GM12878 (cell line): ENCODE measurements at regions not wholly inside any gene's neighbourhood (a gene's known extent, or its start where the extent isn't known, plus 50 kb on each side); places are given as distances from the start of the nearest gene placed in this dataset.

Source experiments
- ATAC-seq: fragments of 200-7000 bp; cut with Tn5 transposase; 3 replicates; pipeline ENCODE4 v1.9.1; 2020; ENCODE audit warnings: mild to moderate bottlenecking, moderate library complexity
- BruUV-seq: library from RNA; stranded (reverse); fragments of 400-500 nt; replicated peaks from 2 replicates; lab custom pipeline; 2021; lab: Mats Ljungman, UMichigan
- CTCF ChIA-PET: fragments of 300-600 bp; sonication (Branson Sonifier 250); formaldehyde crosslinking; extraction: SDS; loops from one replicate; lab custom pipeline; 2021; ENCODE audit warnings: inconsistent platforms; lab: Yijun Ruan, JAX
- POLR2A ChIA-PET: fragments of 350-600 bp; formaldehyde crosslinking; extraction: SDS; loops from one replicate; lab custom pipeline; 2021; ENCODE audit warnings: inconsistent platforms; lab: Charles Lee
- RAD21 ChIA-PET: fragments of 300-600 bp; sonication (Branson Sonifier 250); formaldehyde crosslinking; loops from one replicate; lab custom pipeline; 2023; ENCODE audit warnings: antibody characterized with exemption; ENCODE audit not compliant: unreplicated experiment; lab: Charles Lee
- SMC1A ChIA-PET: fragments of 300-600 bp; sonication (Branson Sonifier 250); formaldehyde crosslinking; loops from one replicate; lab custom pipeline; 2023; ENCODE audit not compliant: unreplicated experiment, uncharacterized antibody; lab: Charles Lee
- DNase-seq: peaks from one replicate; pipeline ENCODE4 v3.0.0-alpha.2; 2011; ENCODE audit warnings: low read depth, low spot score
- FAIRE-seq: peaks from 3 replicates; lab custom pipeline; 2011; peaks lifted over from hg19 to GRCh38; lab: Jason Lieb, UNC
- H2AFZ ChIP-seq: 2 replicates; pipeline ENCODE4 v1.6.0; 2011; ENCODE audit warnings: low read depth, low read length, control low read depth; ENCODE audit not compliant: control insufficient read depth
- H3K27ac ChIP-seq: 2 replicates; pipeline ENCODE4 v1.5.1; 2011; ENCODE audit warnings: control low read depth; ENCODE audit not compliant: control insufficient read depth, insufficient read depth
- H3K27me3 ChIP-seq, 2 experiments: replicated peaks in 1 of 2; 2 replicates each; pipeline versions ENCODE4 v1.6.0 to v1.6.1; 2011; ENCODE audit warnings: low read length in 1 of 2; ENCODE audit not compliant: control insufficient read depth in 2 of 2, insufficient read depth in 2 of 2
- H3K36me3 ChIP-seq, 2 experiments: 2 replicates each; pipeline ENCODE4 v1.5.1; 2011; ENCODE audit warnings: low read length in 1 of 2; ENCODE audit not compliant: control insufficient read depth in 2 of 2, insufficient read depth in 2 of 2
- H3K4me1 ChIP-seq: 2 replicates; pipeline ENCODE4 v1.6.1; 2011; ENCODE audit warnings: mild to moderate bottlenecking, low read length, moderate library complexity, mixed read lengths; ENCODE audit not compliant: control insufficient read depth, insufficient read depth
- H3K4me2 ChIP-seq: 2 replicates; pipeline ENCODE4 v1.6.0; 2011; ENCODE audit warnings: control low read depth; ENCODE audit not compliant: control insufficient read depth, insufficient read depth
- H3K4me3 ChIP-seq: fragments of 200-600 bp; sonication (generic); 2 replicates; pipeline ENCODE4 v1.5.1; 2016
- H3K79me2 ChIP-seq: 2 replicates; pipeline ENCODE4 v1.6.0; 2011; ENCODE audit warnings: low read length; ENCODE audit not compliant: control insufficient read depth, insufficient read depth
- H3K9ac ChIP-seq: 2 replicates; pipeline ENCODE4 v1.8.0; 2011; ENCODE audit warnings: low read length, control low read depth, mixed read lengths; ENCODE audit not compliant: control insufficient read depth, insufficient read depth
- H3K9me3 ChIP-seq: replicated peaks from 3 replicates; pipeline ENCODE4 v1.5.1; 2011; ENCODE audit warnings: mild to moderate bottlenecking, low read length; ENCODE audit not compliant: control insufficient read depth, insufficient read depth
- H4K20me1 ChIP-seq: 2 replicates; pipeline ENCODE4 v1.6.0; 2011; ENCODE audit not compliant: control insufficient read depth, insufficient read depth
- CHD2 ChIP-seq: IDR thresholded peaks from 2 replicates; pipeline ENCODE4 v1.6.1; 2011; ENCODE audit warnings: low read depth, low read length, improper control_type of control experiment, borderline replicate concordance
- DPF2 ChIP-seq: fragments of 450-650 bp; IDR thresholded peaks from 2 replicates; pipeline ENCODE4 v1.6.1; 2017; ENCODE audit warnings: mild to moderate bottlenecking
- EED ChIP-seq: sonication (generic); IDR thresholded peaks from 2 replicates; pipeline ENCODE4 v1.6.1; 2016; ENCODE audit warnings: antibody characterized with exemption, low read depth
- ETV6 ChIP-seq, 2 experiments: fragments of 450-650 bp in 1 of 2; IDR thresholded peaks in 1 of 2; conservative IDR thresholded peaks in 1 of 2; 2 replicates each; pipeline ENCODE4 v1.6.1; 2014; ENCODE audit warnings: antibody characterized with exemption in 1 of 2, borderline replicate concordance in 1 of 2, low read depth in 1 of 2, mild to moderate bottlenecking in 1 of 2, moderate library complexity in 1 of 2
- GATAD2B ChIP-seq: fragments of 450-650 bp; conservative IDR thresholded peaks from 2 replicates; pipeline ENCODE4 v1.6.1; 2017; ENCODE audit warnings: low read depth, mild to moderate bottlenecking, moderate library complexity
- MLLT1 ChIP-seq: fragments of 450-650 bp; IDR thresholded peaks from 2 replicates; pipeline ENCODE4 v1.6.1; 2016; ENCODE audit warnings: mild to moderate bottlenecking
- MTA2 ChIP-seq: fragments of 450-650 bp; IDR thresholded peaks from 2 replicates; pipeline ENCODE4 v1.6.1; 2016; ENCODE audit warnings: low read depth, mild to moderate bottlenecking, moderate library complexity
- NFIC ChIP-seq: IDR thresholded peaks from 2 replicates; pipeline ENCODE4 v1.6.1; 2012; ENCODE audit warnings: low read depth, mild to moderate bottlenecking, inconsistent platforms, low read length, moderate library complexity
- POLR2AphosphoS5 ChIP-seq: IDR thresholded peaks from 2 replicates; pipeline ENCODE4 v1.6.1; 2011; ENCODE audit warnings: mild to moderate bottlenecking, low read length, inconsistent platforms
- SIX5 ChIP-seq: IDR thresholded peaks from 2 replicates; pipeline ENCODE4 v1.6.1; 2011; ENCODE audit warnings: mild to moderate bottlenecking, low read depth, low read length, moderate library complexity; ENCODE audit not compliant: severe bottlenecking
- SPI1 ChIP-seq: IDR thresholded peaks from 2 replicates; pipeline ENCODE4 v1.6.1; 2011; ENCODE audit warnings: low read depth, mild to moderate bottlenecking, low read length, moderate library complexity, borderline replicate concordance; ENCODE audit not compliant: insufficient read depth
- SREBF1 ChIP-seq: IDR thresholded peaks from 2 replicates; pipeline ENCODE4 v1.6.1; 2012; ENCODE audit warnings: mild to moderate bottlenecking, low read length
- TCF3 ChIP-seq: IDR thresholded peaks from 2 replicates; pipeline ENCODE4 v1.6.1; 2012; ENCODE audit warnings: low read depth, mild to moderate bottlenecking, low read length, borderline replicate concordance; ENCODE audit not compliant: insufficient read depth
- ZBTB11 ChIP-seq: fragments of 450-650 bp; formaldehyde crosslinking; IDR thresholded peaks from 2 replicates; pipeline ENCODE4 v1.5.0; 2022; ENCODE audit warnings: mild to moderate bottlenecking, missing genetic modification characterization
- ZNF24 ChIP-seq: fragments of 450-650 bp; IDR thresholded peaks from 2 replicates; pipeline ENCODE4 v1.6.1; 2017; ENCODE audit warnings: antibody characterized with exemption, mild to moderate bottlenecking
- WGBS: methylation state at CpG from one replicate; pipeline ENCODE4 v1.1.6; 2016; ENCODE audit warnings: low lambda C conversion rate; ENCODE audit not compliant: insufficient replicate concordance, insufficient coverage; ENCODE audit errors: missing lambda C conversion rate; 5-methylcytosine and 5-hydroxymethylcytosine counted together
- in situ Hi-C: fragments of 300-500 bp; cut with MboI; formaldehyde crosslinking; loops from 9 replicates; pipeline ENCODE4 v1.14.3; 2018; ENCODE audit warnings: mixed read lengths
- intact Hi-C: fragments of 100-400 bp; cut with micrococcal nuclease; formaldehyde crosslinking; loops from one replicate; pipeline ENCODE4 v1.14.2; 2022; ENCODE audit not compliant: unreplicated experiment
- TF ChIP-seq, protein P1 (sequence below): fragments of 450-650 bp; IDR thresholded peaks from 2 replicates; pipeline ENCODE4 v1.6.1; 2017; ENCODE audit warnings: borderline replicate concordance
- TF ChIP-seq, protein P2 (sequence below): IDR thresholded peaks from 2 replicates; pipeline ENCODE4 v1.6.1; 2012; ENCODE audit warnings: low read depth, low read length, improper control_type of control experiment

DNA sequence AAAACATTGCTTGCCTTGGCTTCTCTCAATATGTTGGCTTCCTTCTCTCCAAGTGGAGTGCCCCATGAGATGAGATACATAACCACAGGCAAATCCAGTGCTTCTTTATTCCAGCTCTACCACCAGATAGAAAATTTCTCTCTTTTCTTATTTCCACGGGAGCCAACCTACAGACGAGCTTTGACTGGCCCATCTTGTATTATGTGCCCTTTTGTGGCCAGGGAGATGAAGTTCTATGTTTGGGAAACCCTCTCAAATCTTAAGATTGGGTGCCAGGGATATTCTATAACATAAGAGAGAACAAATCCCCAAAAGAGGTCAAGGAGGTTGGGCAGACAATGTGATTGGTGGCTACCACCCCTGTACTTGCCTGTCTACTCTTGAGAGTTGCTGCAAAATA lies 351.8 kb downstream of the ZNF326 start (continued):
- TF ChIP-seq ETV6 (conservative IDR thresholded peaks at IDR 0.05 in 1 of 2, IDR thresholded peaks at IDR 0.05 in 1 of 2; ENCODE audit: borderline replicate concordance in 1 of 2, low read depth in 1 of 2), result no peak
- TF ChIP-seq TCF3, result no peak
- no peak for TF ChIP-seq EED
- TF ChIP-seq, protein P1, sequence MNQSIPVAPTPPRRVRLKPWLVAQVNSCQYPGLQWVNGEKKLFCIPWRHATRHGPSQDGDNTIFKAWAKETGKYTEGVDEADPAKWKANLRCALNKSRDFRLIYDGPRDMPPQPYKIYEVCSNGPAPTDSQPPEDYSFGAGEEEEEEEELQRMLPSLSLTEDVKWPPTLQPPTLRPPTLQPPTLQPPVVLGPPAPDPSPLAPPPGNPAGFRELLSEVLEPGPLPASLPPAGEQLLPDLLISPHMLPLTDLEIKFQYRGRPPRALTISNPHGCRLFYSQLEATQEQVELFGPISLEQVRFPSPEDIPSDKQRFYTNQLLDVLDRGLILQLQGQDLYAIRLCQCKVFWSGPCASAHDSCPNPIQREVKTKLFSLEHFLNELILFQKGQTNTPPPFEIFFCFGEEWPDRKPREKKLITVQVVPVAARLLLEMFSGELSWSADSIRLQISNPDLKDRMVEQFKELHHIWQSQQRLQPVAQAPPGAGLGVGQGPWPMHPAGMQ, result no peak
- TF ChIP-seq ZNF24, result no peak
- no peak for TF ChIP-seq NFIC
- TF ChIP-seq GATAD2B, result no peak

- CTCF ChIA-PET, result interaction anchor here (0.8 to 1.5 kb wide), 2 partner anchors 10 to 13 kb away, joined by 4 to 5 read pairs; no protein-coding TSS in a partner anchor
- no TSS peak for BruUV-seq
- Histone ChIP-seq H3K79me2 (no peaks in the 10 kb centered on the region), H2AFZ (no peak overlapping the region), H3K27me3 (no peaks in the 10 kb centered on the region), H3K27ac (no peak overlapping the region), H3K9me3 (no peaks in the 10 kb centered on the region), H3K4me2 (no peak overlapping the region), H3K4me1 (0 out of 2 replicates have a peak, but pooled peaks cover 3% of the 10 kb centered on the region), H4K20me1 (no peaks in the 10 kb centered on the region), H3K9ac (no peak overlapping the region), H3K36me3 (no peaks in the 10 kb centered on the region), H3K4me3 (no peak overlapping the region)
- RAD21 ChIA-PET, result interaction anchor here (0.8 to 1.0 kb wide), 2 partner anchors 13 to 61 kb away, joined by 3 read pairs; no protein-coding TSS in a partner anchor
- FAIRE-seq (no peak), DNase-seq (no peak), ATAC-seq (peak; percentile 45; the same call in 1 of the 3 replicates)
- in situ Hi-C loops, result no loop called here
- intact Hi-C loops, result no loop called here
- POLR2A ChIA-PET, result interaction anchor here (2.6 kb wide), 1 partner anchor 11 kb away, joined by 11 read pairs; no protein-coding TSS in a partner anchor
- WGBS, result 0% methylated on average over 1 of the region's 1 CpG
- SMC1A ChIA-PET, result interaction anchor here (0.7 to 7.0 kb wide), 5 partner anchors 9 to 129 kb away, joined by 3 to 51 read pairs (median 3); no protein-coding TSS in a partner anchor
- TF ChIP-seq SPI1 (peak; percentile 77), POLR2AphosphoS5 (no peak), SREBF1 (no peak), CHD2 (no peak), ZBTB11 (CRISPR knock-in tag) (no peak), SIX5 (no peak), DPF2 (no peak), MTA2 (no peak), MLLT1 (no peak)
- TF ChIP-seq, protein P2, sequence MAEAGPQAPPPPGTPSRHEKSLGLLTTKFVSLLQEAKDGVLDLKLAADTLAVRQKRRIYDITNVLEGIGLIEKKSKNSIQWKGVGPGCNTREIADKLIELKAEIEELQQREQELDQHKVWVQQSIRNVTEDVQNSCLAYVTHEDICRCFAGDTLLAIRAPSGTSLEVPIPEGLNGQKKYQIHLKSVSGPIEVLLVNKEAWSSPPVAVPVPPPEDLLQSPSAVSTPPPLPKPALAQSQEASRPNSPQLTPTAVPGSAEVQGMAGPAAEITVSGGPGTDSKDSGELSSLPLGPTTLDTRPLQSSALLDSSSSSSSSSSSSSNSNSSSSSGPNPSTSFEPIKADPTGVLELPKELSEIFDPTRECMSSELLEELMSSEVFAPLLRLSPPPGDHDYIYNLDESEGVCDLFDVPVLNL, result no peak
These were observed 351.4 kb downstream of the ZNF326 start for GRCh38 chr1:90346349-90346748.
